NCI-H146 (cell line): ENCODE measurements at regions not wholly inside any gene's neighbourhood (a gene's known extent, or its start where the extent isn't known, plus 50 kb on each side); places are given as distances from the start of the nearest gene placed in this dataset.
"Not testable (repeated sequence)": the region's sequence is repeated elsewhere in the genome, so short reads cannot be mapped to it uniquely, and the experiment has no call there.

Experiments used
- DNase-seq: peaks from one replicate; lab custom pipeline; 2025; lab: John Stamatoyannopoulos, UW

GRCh38 chr18:997499-997898 is 92.8 kb downstream of the ADCYAP1 start:
- no peak for DNase-seq

DNA sequence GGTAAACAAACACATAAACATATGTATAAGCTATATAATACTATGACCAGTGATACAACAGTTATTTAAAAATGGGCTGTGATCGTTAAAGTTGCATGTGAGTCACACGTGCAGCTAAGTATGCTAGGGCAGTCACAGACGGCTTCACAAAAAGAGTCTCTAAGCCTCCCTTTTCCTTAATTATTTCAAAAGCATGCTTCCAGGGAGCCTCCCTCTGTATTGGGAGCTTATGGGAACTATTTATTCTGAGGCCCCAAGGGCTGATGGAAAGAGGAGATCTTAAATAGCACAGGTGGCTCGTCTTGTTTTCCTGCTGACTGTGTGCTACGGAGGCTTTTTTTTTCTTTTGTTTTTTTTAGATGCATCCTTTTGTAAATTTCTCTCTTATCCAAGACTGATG is 94.3 kb downstream of the ADCYAP1 start:
- peak; percentile 13 for DNase-seq

- DNase-seq, result no peak
Observed at GRCh38 chr18:1002653-1003178, 98.0 kb downstream of the ADCYAP1 start.

DNA sequence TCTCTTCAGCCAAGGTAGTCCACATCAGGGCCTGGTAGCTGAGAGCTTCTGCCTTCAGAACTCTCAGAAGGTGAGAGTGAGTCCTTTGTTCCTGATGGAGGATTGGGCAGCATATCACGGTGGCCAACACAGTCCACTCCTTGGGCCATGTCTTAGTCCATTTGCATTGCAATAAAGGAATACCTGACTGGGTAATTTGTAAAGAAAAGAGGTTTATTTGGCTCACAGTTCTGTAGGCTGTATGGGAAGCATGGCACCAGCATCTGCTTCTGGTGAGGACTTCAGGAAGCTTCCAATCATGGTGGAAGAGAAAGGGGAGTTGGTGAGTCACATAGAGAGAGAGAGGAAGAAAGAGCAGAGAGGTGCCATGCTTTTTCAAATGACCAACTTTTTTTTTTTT is 98.8 kb downstream of the ADCYAP1 start:
- no peak for DNase-seq

- no peak for DNase-seq
Observed at GRCh38 chr18:1006304-1006703, 101.6 kb downstream of the ADCYAP1 start.

DNA sequence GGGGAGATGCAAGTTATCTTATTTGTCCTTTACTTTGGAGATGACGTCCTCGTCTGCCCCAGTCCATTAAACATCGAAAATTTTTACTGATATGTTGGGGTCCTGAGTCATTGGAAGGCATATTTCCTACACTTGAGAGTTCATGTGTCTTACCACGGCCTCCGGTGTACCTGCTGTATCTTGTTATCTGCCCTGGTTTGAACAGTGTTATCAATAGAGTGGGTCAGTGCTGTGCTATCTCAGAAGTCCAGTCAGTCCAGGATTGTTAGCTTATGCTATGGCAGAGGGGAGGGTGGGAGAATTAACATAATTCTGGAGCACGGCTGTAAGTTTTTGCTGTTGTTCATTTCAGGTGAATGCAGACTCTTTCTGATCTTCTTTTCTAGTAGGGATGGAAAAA is 102.3 kb downstream of the ADCYAP1 start:
- DNase-seq, result no peak

GRCh38 chr18:1011349-1011748 is 106.7 kb downstream of the ADCYAP1 start:
- DNase-seq, result no peak

DNA sequence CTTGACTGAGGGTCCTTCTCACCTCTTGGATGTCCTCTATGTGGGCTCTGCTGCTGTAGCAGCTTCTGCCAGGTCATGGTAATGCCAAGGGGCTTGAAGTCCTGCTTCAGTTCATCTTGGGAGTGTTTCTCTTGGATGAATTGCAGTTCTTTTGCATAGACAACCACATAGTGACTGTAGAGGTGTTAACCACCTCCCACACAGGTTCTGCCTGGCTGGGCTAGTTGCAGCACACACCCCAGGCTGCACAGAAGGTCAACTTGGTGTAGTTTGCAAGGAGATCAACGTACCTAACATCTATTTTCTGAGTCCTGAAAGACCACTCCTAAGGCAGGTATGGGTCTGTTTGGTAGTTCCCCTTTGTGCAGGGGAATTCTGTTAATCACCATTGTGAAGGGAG is 108.1 kb downstream of the ADCYAP1 start:
- no peak for DNase-seq

- peak; percentile 46 for DNase-seq
Observed at GRCh38 chr18:1013951-1014350, 109.3 kb downstream of the ADCYAP1 start.

DNA sequence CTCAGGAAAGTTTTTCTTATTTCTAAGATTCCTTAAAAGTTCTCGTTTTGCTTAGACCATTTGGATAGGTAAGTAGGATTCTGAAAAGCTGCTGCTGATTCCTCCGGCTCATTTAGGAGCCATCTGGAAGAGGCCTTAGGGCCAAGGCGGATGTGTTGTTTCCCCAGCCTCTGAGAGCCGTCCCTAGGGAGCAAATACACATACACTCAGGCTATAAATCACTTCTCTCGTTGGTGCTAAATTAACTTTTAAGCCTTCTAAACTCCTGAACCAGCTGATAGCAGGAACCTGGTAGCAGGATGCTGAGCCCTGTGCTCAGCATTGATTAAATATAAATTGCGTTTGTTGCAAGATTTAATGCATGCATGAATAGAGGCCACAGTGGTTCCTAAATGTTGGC is 109.8 kb downstream of the ADCYAP1 start:
- DNase-seq, result no peak

DNA sequence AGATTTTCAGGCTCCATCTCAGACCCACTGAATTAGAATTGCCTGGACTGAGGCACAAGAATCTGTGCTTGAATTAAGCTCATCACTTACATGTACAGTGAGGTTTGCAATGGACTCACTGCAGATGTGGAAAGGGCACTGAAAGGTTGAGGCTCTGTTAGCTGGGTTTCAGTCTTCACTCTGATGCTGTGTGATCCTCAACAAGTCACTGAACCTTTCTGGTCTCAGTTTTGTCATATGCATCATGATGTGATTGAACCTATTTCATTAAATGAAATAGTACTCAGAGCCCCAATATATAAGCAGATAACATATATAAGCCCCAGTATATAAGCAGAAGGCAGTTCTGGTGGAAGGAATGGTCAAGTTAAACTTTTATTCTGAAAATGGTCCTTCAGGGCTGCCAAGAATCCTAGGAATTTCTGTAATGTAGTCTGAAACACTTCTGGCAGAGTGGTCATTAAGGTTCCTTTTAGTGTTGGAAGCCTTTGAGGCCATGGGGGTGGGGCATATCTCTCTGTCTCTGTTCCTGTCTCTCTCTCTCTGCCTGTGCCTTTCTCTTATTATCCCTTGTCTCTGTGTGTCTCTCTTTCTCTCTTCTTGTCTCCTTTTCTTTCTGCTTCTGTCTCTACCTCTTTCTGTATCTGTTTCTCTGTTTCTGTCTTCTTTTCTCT is 110.4 kb downstream of the ADCYAP1 start:
- DNase-seq, result no peak

- no peak for DNase-seq
Observed at GRCh38 chr18:1015777-1016176, 111.1 kb downstream of the ADCYAP1 start.

DNA sequence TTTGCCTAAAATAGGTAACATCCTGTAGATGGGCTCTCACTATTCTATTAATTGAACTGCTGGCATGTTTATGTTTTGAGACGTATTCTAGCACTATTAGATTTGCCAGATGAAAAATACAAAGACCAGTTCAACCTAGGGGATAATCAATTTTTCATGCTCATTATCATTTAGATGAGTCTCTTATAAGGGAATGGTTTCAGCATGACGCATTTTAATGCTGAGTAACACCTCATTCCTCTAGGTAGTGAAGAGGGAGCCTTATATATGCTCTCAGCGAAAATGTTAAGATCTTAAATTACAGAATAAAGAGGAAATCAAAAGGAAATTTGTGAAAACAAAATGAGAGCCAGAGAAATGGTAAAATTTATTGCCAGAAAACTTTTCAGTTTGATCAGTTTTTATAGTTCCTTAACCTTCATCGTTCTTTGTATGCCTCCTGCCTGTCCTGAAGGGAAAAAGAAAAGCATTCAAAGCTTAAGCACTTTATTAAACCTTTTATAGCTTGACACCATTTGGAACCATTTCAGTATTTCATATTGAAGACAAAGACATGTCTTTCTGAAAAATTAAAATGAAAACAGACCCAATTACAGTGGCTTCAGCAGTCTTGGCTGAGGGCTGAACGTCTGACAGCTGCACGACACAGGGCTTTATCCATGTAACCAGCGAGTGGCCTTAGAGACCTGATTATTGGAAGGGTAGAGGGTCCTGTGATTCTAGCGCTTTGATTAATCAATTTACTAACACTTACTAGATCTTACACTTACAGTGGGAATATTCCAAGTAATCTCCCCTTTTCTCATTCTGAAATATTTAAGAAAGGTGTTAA is 112.8 kb downstream of the ADCYAP1 start:
- DNase-seq, result peak; percentile 47

DNA sequence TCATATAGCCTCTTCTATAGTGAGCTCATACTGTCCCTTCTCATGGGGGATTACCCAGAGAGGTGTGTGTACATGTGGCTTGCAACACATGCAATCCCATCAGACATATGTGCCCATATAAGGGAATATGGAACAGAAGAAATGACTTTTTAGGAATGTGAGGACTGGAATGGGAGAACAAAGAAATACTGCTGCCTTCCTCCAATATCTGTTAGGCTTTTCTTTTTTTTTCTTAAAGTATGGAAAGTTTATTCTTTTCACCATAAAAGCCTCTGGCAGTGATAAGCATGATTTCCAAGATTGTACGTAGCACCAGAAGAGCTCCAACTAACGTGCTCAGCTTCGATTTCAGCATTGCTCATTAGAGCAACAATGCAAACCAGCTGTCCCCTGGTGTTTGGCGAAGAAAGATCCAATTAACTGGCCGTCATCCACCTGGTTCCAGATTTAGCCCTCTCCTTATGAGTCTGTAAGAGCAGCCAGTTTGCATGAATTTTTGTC is 113.6 kb downstream of the ADCYAP1 start:
- DNase-seq, result peak; percentile 93

GRCh38 chr18:1019191-1019590 is 114.5 kb downstream of the ADCYAP1 start:
- no peak for DNase-seq

GRCh38 chr18:1020731-1021344 is 116.2 kb downstream of the ADCYAP1 start:
- no peak for DNase-seq

GRCh38 chr18:1026930-1027329 is 122.3 kb downstream of the ADCYAP1 start:
- no peak for DNase-seq

DNA sequence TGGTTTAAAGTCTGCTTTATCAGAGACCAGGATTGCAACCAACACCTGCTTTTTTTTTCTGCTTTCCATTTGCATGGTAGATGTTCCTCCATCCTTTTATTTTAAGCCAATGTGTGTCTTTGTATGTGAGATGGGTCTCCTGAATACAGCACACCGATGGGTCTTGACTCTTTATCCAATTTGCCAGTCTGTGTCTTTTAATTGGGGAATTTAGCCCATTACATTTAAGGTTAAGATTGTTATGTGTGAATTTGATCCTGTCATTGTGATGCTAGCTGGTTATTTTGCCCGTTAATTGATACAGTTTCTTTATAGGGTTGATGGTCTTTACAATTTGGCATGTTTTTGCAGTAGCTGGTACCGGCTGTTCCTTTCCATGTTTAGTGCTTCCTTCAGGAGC is 128.4 kb downstream of the ADCYAP1 start:
- not testable (repeated sequence) for DNase-seq

DNA sequence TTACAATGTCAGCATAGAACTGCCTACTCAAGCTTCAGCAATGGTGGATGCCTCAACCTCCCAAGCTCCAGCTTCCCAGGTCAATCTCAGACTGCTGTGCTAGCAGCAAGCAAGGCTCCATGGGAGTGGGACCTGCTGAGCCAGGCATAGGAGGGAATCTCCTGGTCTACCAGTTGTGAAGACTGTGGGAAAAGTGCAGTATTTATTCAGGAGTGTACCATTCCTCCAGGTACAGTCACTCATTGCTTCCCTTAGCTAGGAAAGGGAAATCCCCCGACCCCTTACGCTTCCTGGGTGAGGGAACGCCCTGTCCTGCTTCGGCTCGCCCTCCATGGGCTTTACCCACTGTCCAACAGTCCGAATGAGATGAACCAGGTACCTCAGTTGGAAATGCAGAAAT is 130.3 kb downstream of the ADCYAP1 start:
- no peak for DNase-seq

- DNase-seq, result no peak
Observed at GRCh38 chr18:1036926-1037325, 132.3 kb downstream of the ADCYAP1 start.

GRCh38 chr18:1037776-1038175 is 133.1 kb downstream of the ADCYAP1 start:
- no peak for DNase-seq

GRCh38 chr18:1039421-1039820 is 134.8 kb downstream of the ADCYAP1 start:
- no peak for DNase-seq

DNA sequence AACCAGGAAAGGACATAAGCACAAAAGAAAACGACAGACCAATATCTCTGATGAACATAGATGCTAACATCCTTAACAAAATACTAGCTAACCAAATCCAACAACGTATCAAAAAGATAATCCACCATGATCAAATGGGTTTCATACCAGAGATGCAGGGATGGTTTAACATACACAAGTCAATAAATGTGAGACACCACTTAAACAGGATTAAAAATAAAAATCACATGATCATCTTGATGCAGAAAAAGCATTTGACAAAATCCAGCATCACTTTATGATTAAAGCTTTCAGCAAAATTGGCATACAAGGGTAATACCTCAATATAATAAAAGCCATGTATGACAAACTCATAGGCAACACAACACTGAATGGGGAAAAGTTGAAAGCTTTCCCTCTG is 138.4 kb downstream of the ADCYAP1 start:
- not testable (repeated sequence) for DNase-seq
